Left renal cortex interstitium (tissue), 4 donors: ENCODE measurements at regions not wholly inside any gene's neighbourhood (a gene's known extent, or its start where the extent isn't known, plus 50 kb on each side); places are given as distances from the start of the nearest gene placed in this dataset.

Experiments used
- DNase-seq, 4 donors: peaks; one replicate each; pipeline ENCODE4 v3.0.0-alpha.2; 2013; ENCODE audit warnings: low read depth in 4 of 4, low spot score in 2 of 4, missing footprints in 1 of 4

DNA sequence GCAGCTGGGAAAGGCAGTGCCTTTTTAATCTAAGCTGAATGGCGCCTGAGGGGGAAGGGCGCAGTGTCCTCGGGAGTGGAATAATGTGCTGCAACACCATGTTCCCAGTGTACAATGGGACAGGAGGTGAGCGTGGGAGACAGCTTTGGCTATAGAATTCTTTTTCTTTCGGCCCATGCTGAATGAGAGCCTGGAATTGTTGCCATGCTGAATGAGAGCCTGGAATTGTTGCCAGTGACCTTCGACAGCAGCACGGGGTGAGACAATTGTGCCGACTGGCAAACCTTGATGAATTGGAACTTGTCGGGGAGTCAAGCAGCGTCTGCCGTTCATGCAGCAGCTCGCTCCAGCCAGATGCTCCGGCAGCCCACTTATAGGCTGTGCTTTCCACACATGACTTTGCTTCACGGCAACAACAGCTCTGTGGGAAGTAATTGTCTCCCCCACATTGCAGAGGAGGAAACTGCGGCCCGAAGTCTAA is 141.4 kb upstream of the E2F8 start:
- DNase-seq: no peak

DNA sequence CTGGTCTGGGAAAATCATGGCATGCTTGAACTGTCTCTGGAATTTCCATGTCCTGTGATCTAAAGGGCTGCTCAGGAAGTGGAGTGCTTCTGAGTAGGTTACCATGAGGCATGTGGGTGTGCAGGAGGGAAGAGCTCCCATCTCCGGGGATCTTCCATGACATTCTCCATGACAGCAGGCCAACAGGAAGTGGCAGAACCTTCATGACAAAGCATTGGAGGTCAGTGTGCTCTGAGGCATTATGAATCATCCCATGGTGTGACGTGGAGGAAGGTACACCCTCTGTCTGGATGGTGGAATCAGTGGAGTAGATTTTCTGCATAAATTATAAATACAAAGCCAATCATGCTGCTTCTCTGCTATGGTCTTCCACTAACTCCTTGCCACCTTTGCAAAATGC is 139.6 kb upstream of the E2F8 start:
- DNase-seq: no peak

DNA sequence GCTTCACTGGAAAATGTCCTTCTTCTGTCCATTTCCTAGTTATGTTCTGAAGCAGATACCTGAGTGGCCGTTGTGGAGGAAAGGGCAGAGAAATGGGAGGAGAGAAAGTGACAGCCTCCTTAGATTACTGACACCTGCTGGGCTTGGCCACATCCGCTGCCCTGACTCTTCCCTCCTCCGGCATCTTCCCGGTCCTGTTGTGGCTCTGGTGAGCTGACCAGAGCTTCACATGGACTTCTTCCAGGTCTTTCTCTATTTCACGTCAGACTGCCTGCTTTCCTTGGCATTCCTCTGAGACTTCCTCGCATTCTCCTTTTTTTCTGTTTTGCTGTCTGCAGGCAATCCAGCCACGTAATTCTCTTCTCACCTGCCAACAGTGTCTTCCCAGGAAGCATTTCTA is 138.7 kb upstream of the E2F8 start:
- DNase-seq: no peak

DNA sequence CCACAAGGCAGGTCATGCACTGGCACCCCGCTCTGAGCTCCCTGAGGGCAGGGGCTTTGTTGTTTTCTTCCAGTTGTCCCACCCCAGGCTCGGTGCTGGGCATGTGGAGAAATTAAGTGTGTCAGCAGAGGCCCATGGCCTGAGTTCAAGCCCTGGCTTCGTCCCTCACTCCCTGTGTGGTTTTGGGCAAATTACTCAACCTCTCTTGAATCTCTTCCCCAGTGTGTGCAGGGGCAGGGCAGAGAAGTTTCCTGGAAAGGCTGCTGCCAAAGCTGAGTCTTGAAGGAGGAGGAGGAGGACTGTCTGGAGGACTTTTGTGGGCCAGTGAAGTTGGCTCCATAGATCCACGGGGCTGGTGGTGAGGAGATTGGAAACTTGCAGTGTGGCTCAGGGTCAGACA is 138.1 kb upstream of the E2F8 start:
- DNase-seq: no peak

DNA sequence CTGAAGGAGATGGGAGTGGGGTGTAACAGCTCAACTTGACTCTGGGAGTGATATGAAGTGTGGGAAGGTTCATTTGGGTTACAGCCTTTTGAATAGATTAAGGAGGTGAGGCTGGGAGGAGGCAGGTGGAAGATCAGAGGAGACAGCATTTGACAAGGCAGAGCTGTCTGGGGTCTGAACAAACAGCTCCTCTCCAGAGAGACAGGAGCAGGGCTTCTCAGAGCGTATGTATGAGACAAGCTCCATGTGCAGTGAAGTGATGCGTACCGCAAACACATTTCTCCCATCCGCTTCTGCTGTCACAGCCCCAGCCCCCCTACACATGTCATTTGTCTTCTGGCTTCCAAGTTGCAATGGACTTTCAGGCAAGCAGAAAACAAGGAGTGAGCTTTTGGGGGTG is 137.1 kb upstream of the E2F8 start:
- DNase-seq: no peak

DNA sequence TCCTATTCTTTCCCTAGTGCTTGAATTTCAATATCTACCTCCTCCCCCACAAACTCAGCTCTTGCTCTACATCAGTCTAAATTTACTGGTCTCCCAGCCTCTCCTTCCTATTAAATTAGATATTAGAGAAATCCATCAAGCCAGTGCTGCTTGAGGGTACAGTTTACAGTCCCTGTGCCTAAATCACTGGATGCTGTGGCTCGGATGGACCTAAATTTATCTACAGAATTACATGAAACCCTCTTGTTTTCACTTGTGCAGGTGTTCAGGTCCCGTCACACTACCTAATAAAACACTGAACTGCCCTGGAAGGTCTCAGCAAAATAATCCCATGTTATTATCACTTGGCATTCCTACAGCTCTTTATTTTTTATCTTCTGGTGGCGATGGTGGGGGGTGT is 134.7 kb upstream of the E2F8 start:
- DNase-seq: no peak

DNA sequence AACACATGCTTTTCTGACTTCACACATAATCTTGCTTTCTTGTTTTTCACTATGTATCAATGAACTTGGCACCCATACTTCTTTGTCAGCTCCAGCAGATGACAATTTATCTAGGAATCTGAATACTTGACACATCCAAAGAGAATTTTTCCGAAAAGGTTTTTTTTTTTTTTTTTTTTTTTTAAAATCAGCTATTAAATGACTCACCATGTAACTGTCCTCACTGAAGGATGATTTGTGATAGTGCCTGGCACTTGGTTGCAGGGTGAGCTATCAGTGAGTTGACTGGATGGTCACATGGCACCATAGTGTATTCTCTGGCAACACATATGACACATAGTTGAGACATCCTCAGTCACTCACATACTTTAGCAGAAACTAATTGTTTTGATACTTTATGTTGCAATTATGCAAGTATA is 133.4 kb upstream of the E2F8 start:
- no peak for DNase-seq

DNA sequence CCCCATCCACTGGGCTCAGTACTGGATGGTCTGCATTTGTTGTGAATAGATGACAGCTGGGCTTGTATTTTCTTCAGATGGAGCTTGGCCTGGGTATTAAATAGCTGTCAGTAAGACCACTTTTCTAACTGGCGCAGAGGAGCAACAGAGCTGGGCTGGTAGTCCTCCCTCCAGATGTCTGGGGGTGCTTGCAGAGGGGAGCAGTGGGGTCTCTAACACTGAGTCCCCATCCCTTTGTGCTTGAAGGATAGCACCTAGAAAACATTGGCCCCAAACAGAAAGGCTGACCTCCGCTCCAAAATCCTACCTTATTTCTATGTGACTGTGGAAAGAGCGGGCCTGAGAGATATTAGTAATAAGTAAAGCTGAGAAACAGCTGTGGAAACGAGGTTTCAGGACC is 131.6 kb upstream of the E2F8 start:
- no peak for DNase-seq

DNA sequence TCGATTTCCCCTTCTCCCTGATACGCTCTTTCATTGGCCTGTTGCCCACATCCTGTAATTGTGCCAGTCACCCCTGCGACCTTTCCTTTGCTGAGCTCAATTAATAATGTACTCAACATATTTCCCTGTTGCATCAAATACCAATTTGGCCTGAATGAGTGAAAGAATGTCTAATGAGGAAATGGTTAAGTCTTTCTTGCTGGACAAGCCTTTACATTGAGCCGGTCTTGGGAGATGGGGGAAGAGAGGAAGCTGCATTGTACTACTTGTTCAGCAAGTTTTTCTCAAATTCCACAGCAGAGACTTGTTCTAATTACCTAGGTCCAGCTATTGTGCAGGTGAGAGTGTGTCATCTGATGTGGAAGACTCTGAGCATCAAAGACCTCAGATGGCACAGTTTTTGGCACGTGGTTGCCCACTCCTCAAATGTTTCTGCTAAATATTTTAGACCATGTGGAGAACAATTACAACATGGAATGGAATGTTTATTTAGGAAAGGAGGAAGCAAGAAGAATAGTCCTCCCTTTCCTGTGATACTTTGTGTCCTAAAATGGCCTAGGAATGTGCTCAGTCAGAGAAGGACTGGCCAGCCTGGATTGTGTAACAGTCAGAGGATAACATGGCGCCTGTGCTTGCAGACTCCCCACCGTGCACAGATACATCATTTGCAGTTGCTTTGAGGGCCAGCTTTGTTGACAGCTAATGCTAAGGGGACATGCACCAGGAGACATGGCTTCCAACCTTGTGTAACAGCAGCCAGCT is 129.5 kb upstream of the E2F8 start:
- DNase-seq: no peak

DNA sequence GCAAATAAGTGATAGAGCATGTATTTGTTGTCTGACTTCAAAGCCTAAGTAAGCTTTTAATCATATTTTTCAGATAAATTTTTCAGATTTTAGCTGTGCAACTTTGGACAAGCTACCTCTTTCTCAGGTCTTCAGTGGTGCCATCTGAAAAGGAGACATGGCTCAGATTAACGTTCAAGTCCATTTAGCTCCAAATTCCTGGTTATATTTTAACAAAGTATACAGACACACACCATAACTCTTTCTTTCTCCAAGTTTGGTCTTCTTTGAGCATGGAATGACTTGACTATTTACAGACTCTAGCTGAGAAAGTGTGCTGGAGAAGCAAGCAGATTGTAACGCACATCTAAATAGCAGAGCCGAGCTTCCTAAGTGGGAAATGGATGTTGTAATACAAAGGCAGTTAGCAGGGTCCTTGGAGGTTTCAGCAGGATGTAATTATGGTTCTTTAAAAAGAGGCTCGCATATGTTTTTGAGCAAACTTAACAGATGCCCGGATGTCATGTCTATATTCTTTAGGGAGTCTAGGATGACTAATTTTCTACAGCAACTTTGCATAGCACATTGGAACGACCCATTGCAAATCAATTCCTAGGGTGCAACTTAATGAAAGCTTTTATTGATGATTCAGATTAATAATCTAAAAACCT is 128.1 kb upstream of the E2F8 start:
- DNase-seq: no peak

DNA sequence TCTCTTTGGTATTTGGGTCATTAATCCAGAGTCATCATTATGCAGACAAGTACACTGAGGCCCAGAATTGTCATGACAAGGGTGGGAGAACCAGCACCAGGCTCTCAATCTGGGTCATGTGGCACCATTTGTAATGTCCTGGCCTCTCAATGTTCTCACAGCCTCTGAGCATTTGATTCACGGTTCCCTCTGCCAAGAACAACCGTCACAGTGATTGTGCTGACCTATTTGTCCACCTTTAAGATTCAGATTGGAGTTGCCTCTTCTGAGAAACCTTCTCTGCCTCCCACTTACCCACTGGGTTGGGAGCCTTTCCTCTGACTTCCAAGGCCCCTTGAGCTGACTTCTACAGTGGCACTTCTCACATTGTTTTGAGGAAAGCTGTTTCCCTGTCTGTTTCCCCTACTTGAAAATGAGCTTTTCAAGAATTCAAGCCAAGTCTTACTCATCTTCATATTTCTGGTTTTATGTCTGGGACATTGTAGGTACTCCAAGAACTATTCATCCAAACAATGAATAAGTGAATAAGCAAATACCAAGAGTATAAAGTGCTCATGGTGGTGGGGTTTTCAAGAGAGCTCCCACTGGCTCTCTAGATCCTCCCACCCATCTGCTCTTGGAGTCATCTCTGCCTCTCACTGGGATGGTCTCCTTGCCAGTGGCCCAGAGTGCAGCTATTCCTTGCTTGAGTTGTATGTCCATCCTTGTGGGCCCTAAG is 126.4 kb upstream of the E2F8 start:
- DNase-seq: no peak

DNA sequence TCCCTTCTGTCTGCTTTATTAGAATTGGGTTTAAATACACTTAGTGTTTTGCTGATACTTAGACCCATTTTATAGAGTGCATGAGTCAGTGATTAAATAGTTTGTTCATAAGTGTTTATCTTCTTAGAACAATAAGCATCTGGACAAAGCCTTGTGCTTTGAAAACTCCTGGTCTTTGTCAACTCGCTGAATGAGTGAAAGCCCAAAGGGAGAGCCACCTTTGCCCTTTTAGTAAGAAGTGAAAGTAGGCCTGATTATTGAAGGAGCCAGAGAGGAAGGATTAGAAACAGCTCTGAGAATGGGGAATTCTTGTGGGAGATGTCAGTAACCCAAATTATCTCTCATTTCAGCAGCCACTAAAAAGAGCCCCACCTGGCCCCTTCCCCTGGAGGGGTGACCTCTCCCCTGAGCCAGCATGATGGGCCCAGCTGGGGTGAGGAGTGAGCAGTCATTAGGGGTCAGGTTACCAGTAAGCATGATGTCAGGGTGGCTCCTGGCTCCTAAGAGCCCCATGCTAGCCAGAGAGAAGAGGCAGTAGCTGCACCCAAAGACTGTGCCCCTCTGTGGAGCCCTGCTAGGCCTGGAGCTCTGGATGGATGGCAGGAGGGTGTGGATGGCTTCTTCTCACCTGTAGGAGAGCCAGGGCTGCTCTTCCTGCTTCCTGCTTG is 125.1 kb upstream of the E2F8 start:
- DNase-seq: no peak

DNA sequence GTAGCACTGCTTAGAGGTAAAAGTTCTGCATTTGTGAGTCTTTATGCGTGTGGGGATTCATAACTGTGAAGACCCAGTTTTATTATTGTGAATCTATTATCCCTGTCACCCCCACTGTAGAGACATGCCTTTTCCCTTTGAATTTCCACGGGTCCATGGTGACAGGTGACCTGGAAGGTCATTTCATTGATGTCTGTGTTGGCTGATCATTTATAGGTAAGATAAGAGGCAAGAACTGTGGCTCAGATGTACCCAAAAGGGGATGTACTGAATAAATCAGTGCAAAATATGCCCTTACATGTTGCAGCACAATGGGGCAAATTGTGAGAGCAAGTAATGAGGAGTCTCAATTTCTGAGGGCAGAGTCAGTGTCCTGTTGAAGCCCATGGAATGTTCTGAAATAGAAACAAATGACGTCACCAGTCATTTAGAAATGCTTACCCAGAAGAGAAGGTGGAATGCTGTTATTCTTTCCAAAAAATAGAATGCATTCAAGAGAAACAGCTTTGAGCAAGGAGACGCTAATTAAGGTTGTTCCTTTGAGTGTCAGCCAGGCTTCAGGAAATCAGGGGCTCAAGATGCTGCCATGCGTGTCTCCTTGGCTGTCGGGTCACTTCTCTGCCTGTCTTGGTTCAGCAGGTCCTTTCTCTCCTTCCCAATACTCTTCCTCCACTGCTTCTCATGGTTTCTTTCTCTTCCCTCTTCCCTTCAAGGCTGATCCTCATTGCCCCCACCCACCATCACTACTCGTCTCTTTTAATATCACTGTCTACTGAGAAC is 118.7 kb upstream of the E2F8 start:
- DNase-seq: no peak

DNA sequence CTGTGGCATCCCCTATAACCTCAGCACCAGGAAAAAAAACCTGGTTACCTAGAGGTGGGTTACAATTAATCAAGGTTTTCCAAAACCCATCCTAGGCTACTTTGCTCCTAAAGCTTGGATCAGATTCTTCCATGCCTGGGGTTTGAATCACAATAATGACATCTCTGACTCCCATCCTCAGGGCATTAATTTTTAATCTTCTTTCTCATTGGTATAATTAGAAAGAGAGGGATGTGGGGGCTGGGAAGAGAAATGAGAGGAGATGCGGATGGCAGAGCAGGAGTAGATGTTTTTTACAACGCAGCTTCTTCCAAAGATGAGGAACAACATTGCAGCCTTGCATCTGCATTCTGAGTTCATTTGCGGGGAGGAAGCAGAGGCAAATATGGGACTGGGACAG is 117.2 kb upstream of the E2F8 start:
- DNase-seq: no peak

DNA sequence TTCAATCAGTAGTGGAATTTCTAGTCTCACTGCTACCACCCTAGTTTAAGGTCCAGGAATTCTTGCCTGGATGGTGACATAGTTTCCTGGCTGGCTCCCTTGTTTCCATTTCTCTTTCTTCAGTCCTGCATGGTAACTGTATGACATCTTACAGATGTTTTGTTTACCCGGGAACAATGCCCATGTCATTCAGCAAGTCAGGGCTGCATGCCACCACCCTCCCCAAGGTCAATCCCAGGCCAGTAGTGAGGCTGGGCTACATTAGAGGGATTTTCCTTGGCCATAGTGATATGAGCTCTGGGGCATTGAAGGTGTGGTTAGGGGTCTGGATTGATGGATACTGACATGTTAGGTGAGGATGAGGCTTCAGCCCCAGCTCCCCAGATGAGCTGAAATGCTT is 114.9 kb upstream of the E2F8 start:
- no peak for DNase-seq

DNA sequence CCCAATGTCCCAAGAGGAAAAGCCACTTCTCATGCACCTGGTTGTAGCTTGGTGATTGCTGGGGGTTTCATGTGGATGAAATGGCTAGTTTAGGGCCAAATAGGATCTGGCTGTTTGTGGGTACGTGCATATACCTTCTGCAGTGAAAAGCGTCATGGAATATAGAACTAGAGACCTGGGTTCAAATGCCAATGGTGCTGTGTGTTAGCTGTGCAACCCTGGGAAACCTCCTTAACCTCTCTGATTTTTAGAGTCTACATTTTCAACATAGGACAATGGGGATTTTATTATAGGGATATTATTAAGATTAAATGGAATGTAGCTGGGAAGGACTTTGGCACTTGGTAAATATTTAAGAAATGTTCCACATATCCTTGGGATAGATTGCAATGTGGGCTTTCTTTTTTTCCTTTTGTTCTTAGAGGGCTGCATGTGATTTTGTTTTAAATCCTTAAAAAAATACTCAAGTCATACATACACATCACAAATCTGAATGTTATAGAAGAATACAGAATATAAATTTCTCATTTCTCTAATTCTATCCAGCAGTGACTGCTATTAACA is 112.6 kb upstream of the E2F8 start:
- DNase-seq: no peak

DNA sequence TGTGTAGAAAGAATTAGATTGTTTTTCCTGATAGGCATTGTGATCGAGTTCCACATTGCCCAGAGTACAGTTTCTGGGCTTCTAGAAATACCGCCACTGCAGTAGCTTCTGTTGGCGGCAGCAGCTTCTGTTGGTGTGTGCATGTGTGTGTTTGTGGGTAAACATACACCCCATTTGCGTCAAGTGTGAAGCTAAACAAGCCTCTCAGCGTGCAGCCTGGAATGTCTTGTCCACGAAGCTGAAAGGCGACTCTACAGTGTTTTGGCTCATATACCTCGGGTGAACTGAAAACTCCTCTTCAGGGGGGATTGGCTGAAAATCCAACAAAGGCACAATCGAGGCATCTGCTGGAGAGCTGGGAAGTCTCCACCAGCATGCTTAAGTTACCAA is 112.0 kb upstream of the E2F8 start:
- no peak for DNase-seq

DNA sequence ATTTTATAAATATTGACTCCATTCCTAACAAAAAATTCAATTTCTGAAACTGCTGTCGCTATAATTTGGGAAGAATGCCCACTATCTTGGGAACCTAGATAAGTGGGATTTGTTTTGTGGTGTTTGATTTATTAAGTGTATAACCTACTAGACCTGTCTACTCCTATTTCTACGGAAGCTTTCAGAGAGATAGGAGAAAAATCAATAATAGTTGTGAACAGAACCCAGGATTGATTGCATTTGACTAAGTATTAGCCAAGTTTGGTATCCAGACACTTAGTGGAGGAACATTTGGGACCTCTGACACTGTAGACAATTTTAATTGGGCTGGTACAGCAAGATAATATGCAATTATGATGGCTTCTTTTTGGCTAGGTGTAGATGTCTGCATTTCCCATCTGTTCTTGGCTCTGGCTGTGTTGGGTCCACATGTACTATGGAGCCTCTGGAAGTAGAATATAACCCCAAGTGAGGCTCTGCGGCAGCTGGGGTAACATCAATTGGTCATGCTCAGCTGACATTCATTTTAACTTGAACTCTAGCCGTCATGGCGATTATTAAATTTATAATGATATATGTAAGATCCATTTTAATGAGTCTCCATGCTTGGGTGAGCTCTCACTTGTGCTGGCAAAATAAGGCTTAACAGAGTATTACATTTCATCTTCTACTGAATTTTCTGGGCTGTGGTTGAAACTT is 111.5 kb upstream of the E2F8 start:
- no peak for DNase-seq

DNA sequence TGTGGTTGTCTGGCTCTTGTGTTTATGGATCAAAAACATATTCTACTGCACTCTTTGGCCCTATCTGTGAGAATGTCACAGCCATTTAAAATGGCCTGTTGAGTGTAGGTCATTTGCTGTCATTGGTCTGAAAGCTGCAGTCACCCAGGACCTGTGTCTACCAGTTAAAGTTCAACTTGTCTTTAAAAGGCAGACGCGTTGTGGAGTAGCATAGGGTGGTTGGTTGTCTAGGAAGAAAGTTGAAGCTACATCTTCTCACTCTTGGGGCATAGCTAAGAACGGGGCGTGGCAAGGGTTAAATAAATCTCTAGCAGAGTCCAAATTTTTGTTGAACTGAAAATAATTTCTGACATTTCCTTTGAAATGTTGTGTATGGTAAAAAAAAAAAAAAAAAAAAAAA is 110.7 kb upstream of the E2F8 start:
- no peak for DNase-seq

DNA sequence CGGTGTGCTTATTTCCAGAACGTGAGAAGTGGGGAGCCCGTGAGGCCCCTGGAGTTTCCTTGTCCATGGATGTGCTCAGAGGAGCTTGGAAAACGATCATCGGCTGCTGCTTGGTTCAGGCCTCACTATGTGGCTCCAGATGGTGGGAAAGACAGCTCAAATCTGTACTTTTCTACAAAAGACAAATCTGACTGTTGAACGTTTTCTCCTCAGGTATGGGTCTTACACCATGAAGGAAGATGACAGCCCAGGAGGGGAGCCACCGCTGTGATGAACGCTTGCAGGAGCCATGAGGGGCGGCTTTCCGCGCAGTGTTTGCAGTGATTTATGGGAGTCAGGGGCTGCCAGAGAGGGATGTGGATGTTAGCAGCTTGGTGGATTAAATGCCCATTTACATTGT is 109.4 kb upstream of the E2F8 start:
- DNase-seq: no peak
